ENCODE measurements at regions not wholly inside any gene's neighbourhood (a gene's known extent, or its start where the extent isn't known, plus 50 kb on each side); places are given as distances from the start of the nearest gene placed in this dataset.

GRCh38 chr12:62014330-62014729 lies 245.9 kb upstream of the USP15 start:
- no peaks in the 10 kb centered on the region for H3K9me3 ChIP-seq (replicated peaks; ENCODE audit: control insufficient read depth, insufficient read depth, low read depth, low read length)
- no peak overlapping the region for H3K4me2 ChIP-seq (ENCODE audit: insufficient read depth, low read length)
- H3K79me2 ChIP-seq (ENCODE audit: control insufficient read depth, insufficient read depth, low read length): no peaks in the 10 kb centered on the region
- ChIA-PET POLR2A (no interaction called here), CTCF (ENCODE audit: low intra/inter-chr PET ratio) (no interaction called here)
- FAIRE-seq (no peak), DNase-seq (ENCODE audit: extremely low read depth in 1 of 4, low spot score in 3 of 4) (no peak), ATAC-seq (no peak)
- no peak overlapping the region for H3K9ac ChIP-seq (ENCODE audit: insufficient read depth in 1 of 2, low read depth in 2 of 2, low read length in 2 of 2)
- 0% methylated on average over 8 of the region's 8 CpGs for WGBS (ENCODE audit: insufficient coverage, low coverage, missing lambda C conversion rate)
- H3K27me3 ChIP-seq (ENCODE audit: control insufficient read depth in 2 of 2, insufficient read depth in 2 of 2, low read length in 2 of 2): no peaks in the 10 kb centered on the region
- no peak for TF ChIP-seq ZNF583 (CRISPR knock-in tag; IDR thresholded peaks at IDR 0.05)
- no peak overlapping the region for H3K4me3 ChIP-seq
- no peak overlapping the region for H2AFZ ChIP-seq (ENCODE audit: low read depth, low read length)
- no peaks in the 10 kb centered on the region for H3K9me1 ChIP-seq (ENCODE audit: control insufficient read depth, insufficient read depth, low read length)
- no peaks in the 10 kb centered on the region for H4K20me1 ChIP-seq (replicated peaks; ENCODE audit: control insufficient read depth, insufficient read depth, low read length)
- no peak overlapping the region for H3K27ac ChIP-seq (ENCODE audit: extremely low read depth, low read depth, low read length)
- H3K4me1 ChIP-seq (replicated peaks in 1 of 2; ENCODE audit: control insufficient read depth in 2 of 2, insufficient read depth in 2 of 2, low read length in 2 of 2): no peaks in the 10 kb centered on the region
- intact Hi-C loops (cut with micrococcal nuclease): no loop called here
- no peaks in the 10 kb centered on the region for H3K36me3 ChIP-seq (ENCODE audit: control insufficient read depth, insufficient read depth, low read length)
- in situ Hi-C loops (cut with MboI): no loop called here
- no TSS peak for BruUV-seq (replicated peaks)

GRCh38 chr12:62016021-62016420 lies 244.2 kb upstream of the USP15 start:
- H3K9me3 ChIP-seq (replicated peaks; ENCODE audit: control insufficient read depth, insufficient read depth, low read depth, low read length): no peaks in the 10 kb centered on the region
- no peak overlapping the region for H3K9ac ChIP-seq (ENCODE audit: insufficient read depth in 1 of 2, low read depth in 2 of 2, low read length in 2 of 2)
- POLR2A ChIA-PET: no interaction called here
- DNase-seq (ENCODE audit: extremely low read depth in 1 of 4, low spot score in 3 of 4): no peak
- FAIRE-seq: no peak
- H4K20me1 ChIP-seq (replicated peaks; ENCODE audit: control insufficient read depth, insufficient read depth, low read length): no peaks in the 10 kb centered on the region
- no peaks in the 10 kb centered on the region for H3K9me1 ChIP-seq (ENCODE audit: control insufficient read depth, insufficient read depth, low read length)
- H3K36me3 ChIP-seq (ENCODE audit: control insufficient read depth, insufficient read depth, low read length): no peaks in the 10 kb centered on the region
- no peak overlapping the region for H3K4me2 ChIP-seq (ENCODE audit: insufficient read depth, low read length)
- H3K79me2 ChIP-seq (ENCODE audit: control insufficient read depth, insufficient read depth, low read length): no peaks in the 10 kb centered on the region
- intact Hi-C loops (cut with micrococcal nuclease): loop anchor here (5.0 kb wide), 1 partner anchor 51 kb away; no protein-coding TSS in a partner anchor
- ATAC-seq: no peak
- WGBS (ENCODE audit: insufficient coverage, low coverage, missing lambda C conversion rate): 0% methylated on average over 3 of the region's 3 CpGs
- no peak overlapping the region for H3K4me3 ChIP-seq
- H2AFZ ChIP-seq (ENCODE audit: low read depth, low read length): no peak overlapping the region
- no peaks in the 10 kb centered on the region for H3K27me3 ChIP-seq (ENCODE audit: control insufficient read depth in 2 of 2, insufficient read depth in 2 of 2, low read length in 2 of 2)
- no peaks in the 10 kb centered on the region for H3K4me1 ChIP-seq (replicated peaks in 1 of 2; ENCODE audit: control insufficient read depth in 2 of 2, insufficient read depth in 2 of 2, low read length in 2 of 2)
- CTCF ChIA-PET (ENCODE audit: low intra/inter-chr PET ratio): no interaction called here
- BruUV-seq (replicated peaks): no TSS peak
- no peak overlapping the region for H3K27ac ChIP-seq (ENCODE audit: extremely low read depth, low read depth, low read length)
- in situ Hi-C loops (cut with MboI): no loop called here
- TF ChIP-seq ZNF277 (CRISPR knock-in tag; IDR thresholded peaks at IDR 0.05; ENCODE audit: borderline replicate concordance) (no peak), KAT7 (CRISPR knock-in tag; IDR thresholded peaks at IDR 0.05; ENCODE audit: borderline replicate concordance) (no peak), EHMT2 (IDR thresholded peaks at IDR 0.05) (no peak), RBM22 (IDR thresholded peaks at IDR 0.05; ENCODE audit: low read depth, low read length, poor library complexity, severe bottlenecking) (no peak), IFI16 (CRISPR knock-in tag; IDR thresholded peaks at IDR 0.05) (no peak), ARID3B (CRISPR knock-in tag; IDR thresholded peaks at IDR 0.05; ENCODE audit: borderline replicate concordance) (no peak)
- TF ChIP-seq, protein P1, sequence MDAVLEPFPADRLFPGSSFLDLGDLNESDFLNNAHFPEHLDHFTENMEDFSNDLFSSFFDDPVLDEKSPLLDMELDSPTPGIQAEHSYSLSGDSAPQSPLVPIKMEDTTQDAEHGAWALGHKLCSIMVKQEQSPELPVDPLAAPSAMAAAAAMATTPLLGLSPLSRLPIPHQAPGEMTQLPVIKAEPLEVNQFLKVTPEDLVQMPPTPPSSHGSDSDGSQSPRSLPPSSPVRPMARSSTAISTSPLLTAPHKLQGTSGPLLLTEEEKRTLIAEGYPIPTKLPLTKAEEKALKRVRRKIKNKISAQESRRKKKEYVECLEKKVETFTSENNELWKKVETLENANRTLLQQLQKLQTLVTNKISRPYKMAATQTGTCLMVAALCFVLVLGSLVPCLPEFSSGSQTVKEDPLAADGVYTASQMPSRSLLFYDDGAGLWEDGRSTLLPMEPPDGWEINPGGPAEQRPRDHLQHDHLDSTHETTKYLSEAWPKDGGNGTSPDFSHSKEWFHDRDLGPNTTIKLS (IDR thresholded peaks at IDR 0.05; ENCODE audit: borderline replicate concordance, low read depth): no peak

Data from K562 (cell line).